NCI-H2107 treated with DMSO at 0.1 percent for 48 hours (cell line): ENCODE measurements at regions not wholly inside any gene's neighbourhood (a gene's known extent, or its start where the extent isn't known, plus 50 kb on each side); places are given as distances from the start of the nearest gene placed in this dataset.

ENCODE experiments used
- DNase-seq: peaks from one replicate; lab custom pipeline; 2025; ENCODE audit not compliant: unreplicated experiment; lab: John Stamatoyannopoulos, UW

DNA sequence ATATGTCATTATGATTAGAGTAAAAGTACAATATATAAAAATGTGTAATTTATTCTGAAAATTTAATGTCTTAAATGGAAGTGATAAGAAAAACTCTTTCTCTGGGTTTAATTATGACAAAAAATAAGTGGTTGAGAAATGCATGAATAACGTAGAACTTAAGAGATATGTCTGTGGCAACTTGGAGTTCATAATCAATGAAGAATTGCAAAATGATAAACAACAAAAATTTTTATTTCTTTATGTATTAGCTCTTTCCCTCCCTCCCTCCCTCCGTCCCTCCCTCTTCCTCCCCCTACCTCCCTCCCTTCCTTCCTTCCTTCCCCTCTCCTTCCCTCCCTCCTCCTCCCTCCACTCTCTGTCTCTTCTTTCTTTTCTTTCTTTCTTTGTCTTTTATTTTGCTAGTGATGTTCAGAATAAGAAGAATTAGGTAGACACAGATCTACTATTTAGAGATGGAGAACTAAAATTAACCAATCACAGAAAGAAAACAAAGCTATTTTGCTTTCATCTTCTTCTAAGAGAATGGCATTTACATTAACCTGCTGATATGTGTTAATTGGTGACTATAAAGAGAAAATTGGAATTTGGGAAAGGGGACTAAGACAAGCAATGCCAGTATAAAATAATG, 96.3 kb upstream of the PDC start:
- no peak for DNase-seq

- DNase-seq, result no peak
These were observed 89.9 kb upstream of the PDC start for GRCh38 chr1:186550832-186551231.

DNA sequence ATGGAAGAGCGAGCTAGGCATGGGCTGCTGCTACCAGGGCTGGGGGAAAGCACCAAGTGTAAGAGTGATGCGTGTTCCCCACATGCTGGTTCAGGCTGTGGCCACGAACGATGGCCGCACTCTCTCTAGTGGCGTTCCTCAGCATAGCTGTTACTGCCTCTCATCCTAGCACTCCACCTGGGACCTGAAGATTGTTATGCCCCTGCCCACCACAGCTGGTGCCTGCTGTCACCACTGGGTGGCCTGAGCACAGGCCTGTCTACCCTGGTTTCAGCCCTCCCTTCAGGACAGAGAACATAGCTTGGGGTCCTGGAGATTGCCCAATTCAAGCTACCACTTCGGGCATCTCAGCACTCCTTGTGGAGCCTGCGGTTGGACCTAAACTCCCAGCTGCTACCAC, 80.1 kb upstream of the PDC start:
- DNase-seq, result no peak

DNA sequence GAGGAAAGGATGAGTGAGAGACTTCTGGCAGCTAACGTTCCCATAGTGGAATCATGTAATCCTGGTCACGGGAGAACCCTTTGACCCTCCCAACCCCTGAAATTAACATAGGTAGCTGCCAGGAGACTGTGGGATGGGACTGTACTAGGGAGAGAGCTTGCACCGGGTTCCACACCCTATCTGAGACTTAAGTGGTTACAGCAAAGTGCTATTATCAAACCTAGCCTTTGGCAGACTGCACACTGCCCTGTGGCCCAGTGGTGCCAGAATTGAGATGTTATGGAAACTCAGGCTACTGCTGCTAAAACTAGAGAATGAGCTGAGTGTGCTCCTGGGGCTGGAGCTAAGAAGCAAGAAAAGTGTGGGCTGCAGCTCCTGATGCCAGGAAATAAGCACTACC, 79.6 kb upstream of the PDC start:
- DNase-seq, result no peak

- no peak for DNase-seq
These were observed 75.5 kb upstream of the PDC start for GRCh38 chr1:186536273-186536890.

DNA sequence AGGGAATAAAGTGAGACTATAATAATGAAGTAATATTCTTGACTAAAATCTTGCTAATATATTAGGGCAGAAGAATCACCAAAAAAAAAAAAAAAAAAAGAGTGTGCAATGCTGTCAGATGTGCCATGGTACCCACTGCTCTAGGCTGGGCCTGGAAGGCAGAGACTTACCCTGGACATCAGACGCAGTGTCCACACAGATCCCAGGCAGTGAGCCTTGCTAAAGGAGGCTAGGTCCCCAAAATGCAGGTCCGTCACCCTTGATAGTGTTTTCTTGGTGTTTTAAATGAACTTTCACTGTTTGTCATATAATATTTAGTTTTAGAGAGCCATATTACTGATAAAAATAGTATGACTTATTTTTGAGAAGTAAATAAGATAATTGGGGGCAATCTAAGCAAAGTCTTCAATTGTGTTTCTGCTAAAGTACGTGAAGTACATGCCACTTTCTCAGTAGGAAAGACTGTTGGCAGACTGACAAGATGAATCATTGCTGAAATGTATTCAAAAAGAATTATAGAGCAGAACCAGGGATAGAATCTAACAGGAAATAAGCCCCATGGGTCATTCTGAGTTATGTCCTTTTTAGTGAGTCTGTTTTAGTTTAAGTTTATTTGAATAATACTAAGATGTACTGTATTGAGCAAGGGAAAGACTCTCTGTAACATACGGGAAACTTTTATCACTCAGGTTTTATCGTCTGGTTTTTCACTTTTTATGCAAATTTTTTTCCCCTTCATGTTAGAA, 74.6 kb upstream of the PDC start:
- no peak for DNase-seq

DNA sequence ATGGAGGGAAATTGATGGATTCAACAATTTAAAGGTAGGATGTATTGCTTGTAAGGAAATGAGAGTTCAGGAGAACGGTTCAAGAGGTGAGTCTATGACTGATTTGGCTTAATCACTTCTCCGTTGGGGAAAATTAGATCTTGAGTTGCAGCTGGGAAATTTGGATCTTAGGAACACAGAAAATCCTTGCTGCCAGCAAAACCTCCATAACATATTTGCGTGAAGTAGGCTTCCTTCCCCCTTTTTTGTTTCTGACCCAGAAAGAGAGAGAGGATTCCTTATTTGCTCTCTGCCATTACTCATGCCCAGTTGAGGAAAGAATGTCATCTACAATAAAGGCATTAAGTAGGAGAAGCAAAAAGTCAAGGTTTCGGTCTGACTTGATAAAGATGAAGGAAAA, 73.5 kb upstream of the PDC start:
- DNase-seq, result no peak

- DNase-seq, result no peak
These were observed 71.6 kb upstream of the PDC start for GRCh38 chr1:186532466-186532865.

DNA sequence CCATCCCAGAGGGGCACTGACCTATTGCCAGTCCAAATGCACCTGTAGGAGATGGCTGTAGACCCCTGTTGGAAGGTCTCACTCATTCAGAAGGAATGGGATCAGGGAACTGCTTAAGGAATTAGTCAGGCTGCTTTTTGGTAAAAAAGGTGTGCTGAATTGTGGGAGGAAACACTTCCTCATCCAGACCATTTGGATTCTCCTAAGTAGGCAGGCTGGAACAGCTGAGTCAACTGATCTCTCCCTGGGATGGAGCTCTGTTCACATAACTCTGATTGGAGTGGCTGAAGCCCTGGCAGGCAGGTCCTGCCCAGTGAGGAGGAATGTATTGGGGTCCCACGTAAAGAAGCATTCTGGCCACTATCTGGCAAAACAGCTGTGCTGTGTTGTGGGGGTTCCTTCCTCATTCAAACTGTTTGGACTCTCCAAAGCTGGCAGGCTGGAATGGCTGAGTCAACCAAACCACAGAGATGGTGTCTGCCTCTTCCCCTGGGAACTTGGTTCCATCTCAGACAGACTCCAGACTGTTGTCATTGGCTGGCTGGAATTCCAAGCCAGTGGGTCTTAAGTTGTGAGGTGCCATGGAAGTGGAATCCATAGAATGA, 70.7 kb upstream of the PDC start:
- no peak for DNase-seq

- DNase-seq, result no peak
These were observed 69.2 kb upstream of the PDC start for GRCh38 chr1:186530109-186530508.

DNA sequence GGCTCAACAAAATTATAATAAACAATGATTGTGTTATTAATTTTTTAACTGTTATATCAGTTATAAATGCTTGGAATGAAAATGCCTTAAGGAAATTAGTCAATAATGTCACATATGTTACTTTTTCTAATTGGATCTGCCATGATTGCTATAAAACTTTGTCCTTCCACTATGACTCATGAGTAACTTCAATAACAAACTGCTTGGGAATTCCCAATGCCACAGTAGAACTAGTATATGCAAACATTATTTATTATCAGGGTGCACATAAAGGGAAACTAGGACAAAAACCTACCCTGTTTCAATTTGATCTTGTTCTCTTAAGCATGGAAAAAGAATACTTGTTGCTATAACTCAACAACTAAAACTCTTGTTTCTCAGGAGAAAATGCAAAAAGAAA, 59.1 kb upstream of the PDC start:
- DNase-seq, result no peak

- DNase-seq, result no peak
These were observed 58.0 kb upstream of the PDC start for GRCh38 chr1:186518822-186519381.

DNA sequence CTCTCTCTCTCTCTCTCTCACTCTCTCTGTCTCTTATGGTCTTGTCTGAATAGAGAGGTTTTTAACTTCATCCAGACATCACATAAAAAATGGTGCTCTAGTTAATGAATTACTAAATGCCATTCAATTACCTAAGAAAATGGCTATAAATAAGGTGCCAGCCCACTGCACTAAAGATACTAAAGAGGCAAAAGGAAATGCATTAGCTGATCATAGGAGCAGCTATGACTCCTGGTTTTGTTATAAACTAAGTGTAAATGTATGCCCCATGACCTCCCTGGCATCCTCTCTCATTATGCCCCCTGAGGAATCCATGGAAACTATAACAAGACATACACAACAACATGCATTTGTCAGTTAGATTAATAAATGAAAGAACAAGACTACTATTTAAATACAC, 57.5 kb upstream of the PDC start:
- DNase-seq, result no peak

DNA sequence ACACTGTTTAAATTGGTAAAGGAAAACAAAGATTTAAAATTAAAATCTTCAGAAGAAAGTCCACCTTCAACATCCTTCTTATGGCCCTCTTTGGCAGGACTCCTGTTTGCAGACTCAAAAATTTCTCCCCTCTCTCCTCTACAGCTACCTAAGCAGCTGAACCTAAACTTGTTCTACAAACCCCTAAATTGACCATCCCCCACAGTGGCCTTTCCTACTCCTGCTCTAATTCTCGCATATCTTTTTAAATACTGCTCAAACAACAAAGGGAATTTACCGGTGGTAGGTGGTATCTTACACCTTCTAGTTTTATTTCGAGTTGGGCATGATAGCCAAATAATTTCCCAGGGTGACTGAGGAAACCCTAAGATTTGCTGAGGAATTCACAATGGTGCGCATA, 53.5 kb upstream of the PDC start:
- no peak for DNase-seq

DNA sequence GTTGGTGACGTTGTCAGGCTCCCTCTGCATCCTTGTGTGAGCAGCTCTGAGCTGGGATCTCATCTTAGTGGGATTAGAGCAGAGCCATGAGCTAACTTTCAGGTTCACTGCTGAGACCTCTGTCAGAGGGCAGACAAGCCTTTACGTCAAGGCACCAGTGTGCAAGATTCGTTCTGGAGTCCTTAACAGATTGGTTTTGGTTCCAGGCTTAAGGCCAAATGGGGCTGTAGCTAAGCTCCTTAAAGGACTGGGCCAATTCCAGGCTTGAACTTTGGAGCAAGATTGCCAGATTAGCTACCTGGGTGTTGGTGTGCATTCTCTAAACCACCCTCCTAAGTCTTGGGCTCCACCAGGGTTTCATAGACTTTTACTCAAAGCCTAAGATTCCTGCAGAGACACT, 52.6 kb upstream of the PDC start:
- no peak for DNase-seq

GRCh38 chr1:186512698-186513457, 52.0 kb upstream of the PDC start:
- DNase-seq, result no peak

DNA sequence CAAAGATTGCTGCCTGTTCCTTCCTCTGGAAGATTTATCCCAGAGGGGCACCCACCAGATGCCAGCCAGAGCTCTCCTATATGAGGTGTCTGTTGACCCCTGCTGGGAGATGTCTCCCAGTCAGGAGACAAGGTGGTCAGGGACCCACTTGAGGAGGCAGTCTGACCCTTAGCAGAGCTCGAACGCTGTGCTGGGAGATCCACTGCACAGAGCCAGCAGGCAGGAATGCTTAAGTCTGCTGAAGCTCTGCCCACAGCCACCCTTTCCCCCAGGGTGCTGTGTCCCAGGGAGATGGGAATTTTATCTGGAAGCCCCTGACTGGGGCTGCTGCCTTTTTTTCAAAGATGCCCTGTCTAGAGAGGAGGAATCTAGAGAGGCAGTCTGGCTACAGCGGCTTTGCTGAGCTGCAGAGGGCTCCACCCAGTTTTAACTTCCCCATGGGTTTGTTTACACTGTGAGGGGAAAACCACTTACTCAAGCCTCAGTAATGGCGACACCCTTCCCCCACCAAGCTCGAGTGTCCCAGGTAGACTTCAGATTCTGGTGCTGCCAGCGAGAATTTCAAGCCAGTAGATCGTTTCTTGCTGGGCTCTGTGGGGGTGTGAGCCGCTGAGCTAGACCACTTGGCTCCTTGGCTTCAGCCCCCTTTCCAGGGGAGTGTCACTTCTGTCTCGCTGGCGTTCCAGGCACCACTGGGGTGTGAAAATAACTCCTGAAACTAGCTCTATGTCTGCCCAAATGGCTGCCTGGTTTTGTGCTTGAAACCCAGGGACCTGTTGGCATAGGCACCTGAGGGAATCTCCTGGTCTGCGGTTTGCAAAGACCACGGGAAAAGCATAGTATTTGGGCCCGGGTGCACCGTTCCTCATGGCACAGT, 51.1 kb upstream of the PDC start:
- no peak for DNase-seq
